ENCODE measurements at regions not wholly inside any gene's neighbourhood (a gene's known extent, or its start where the extent isn't known, plus 50 kb on each side); places are given as distances from the start of the nearest gene placed in this dataset.

DNA sequence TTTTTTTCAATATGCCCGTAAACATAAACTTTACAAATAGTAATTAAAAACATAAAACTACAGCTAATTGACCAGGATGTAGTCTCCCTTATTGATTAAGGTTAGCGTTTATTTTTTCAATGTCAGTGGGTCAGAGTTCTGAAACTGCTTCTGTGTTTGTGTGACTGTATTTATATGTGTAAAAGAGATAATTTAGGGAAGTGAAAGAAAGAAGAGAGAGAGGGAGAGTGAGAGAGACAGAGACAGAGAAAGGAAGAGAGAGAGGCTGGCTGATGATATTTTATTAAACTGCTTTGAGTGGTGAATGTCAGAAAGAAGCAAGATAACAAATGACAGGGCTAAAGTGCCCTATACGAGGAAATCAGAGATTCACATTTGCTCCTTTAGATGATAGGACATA, 266.1 kb upstream of the PTCHD4 start:
- TF ChIP-seq, protein P1, sequence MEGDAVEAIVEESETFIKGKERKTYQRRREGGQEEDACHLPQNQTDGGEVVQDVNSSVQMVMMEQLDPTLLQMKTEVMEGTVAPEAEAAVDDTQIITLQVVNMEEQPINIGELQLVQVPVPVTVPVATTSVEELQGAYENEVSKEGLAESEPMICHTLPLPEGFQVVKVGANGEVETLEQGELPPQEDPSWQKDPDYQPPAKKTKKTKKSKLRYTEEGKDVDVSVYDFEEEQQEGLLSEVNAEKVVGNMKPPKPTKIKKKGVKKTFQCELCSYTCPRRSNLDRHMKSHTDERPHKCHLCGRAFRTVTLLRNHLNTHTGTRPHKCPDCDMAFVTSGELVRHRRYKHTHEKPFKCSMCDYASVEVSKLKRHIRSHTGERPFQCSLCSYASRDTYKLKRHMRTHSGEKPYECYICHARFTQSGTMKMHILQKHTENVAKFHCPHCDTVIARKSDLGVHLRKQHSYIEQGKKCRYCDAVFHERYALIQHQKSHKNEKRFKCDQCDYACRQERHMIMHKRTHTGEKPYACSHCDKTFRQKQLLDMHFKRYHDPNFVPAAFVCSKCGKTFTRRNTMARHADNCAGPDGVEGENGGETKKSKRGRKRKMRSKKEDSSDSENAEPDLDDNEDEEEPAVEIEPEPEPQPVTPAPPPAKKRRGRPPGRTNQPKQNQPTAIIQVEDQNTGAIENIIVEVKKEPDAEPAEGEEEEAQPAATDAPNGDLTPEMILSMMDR (IDR thresholded peaks at IDR 0.05): no peak
- TF ChIP-seq EP300 (IDR thresholded peaks at IDR 0.05; ENCODE audit: low read depth): no peak
- no peak for TF ChIP-seq POLR2A (IDR thresholded peaks at IDR 0.05)
- no peak for TF ChIP-seq POLR2AphosphoS5 (IDR thresholded peaks at IDR 0.05)
